Endothelial cell of umbilical vein (primary cell): ENCODE measurements at regions not wholly inside any gene's neighbourhood (a gene's known extent, or its start where the extent isn't known, plus 50 kb on each side); places are given as distances from the start of the nearest gene placed in this dataset.

ENCODE experiments used
- BruUV-seq: library from RNA; stranded (reverse); fragments of 400-500 nt; replicated peaks from 2 replicates; lab custom pipeline; 2021; lab: Mats Ljungman, UMichigan
- CTCF ChIA-PET: fragments of 300-600, 350-600 bp; sonication (Branson Sonifier 250); formaldehyde crosslinking; loops from one replicate; lab custom pipeline; 2021; ENCODE audit warnings: antibody characterized with exemption, inconsistent platforms; lab: Charles Lee
- POLR2A ChIA-PET: fragments of 300-600, 350-600 bp; sonication (Branson Sonifier 250); formaldehyde crosslinking; loops from one replicate; lab custom pipeline; 2021; ENCODE audit warnings: antibody characterized with exemption, inconsistent platforms; lab: Charles Lee
- DNase-seq: peaks from one replicate; pipeline ENCODE4 v3.0.0-alpha.2; 2011; ENCODE audit warnings: low read depth, low spot score
- FAIRE-seq: peaks from 2 replicates; lab custom pipeline; 2011; peaks lifted over from hg19 to GRCh38; lab: Jason Lieb, UNC
- H2AFZ ChIP-seq: 2 replicates; pipeline ENCODE4 v1.6.0; 2012; ENCODE audit warnings: low read depth, low read length, control low read depth, inconsistent platforms
- H3K27ac ChIP-seq: 2 replicates; pipeline ENCODE4 v1.5.1; 2011; ENCODE audit warnings: low read depth, mild to moderate bottlenecking, control low read depth, low read length, moderate library complexity; ENCODE audit not compliant: insufficient read depth
- H3K27me3 ChIP-seq, 2 experiments: 2 replicates each; pipeline versions ENCODE4 v1.6.0 to v1.6.1; 2011; ENCODE audit warnings: low read length in 2 of 2, mixed read lengths in 1 of 2; ENCODE audit not compliant: control insufficient read depth in 2 of 2, insufficient read depth in 2 of 2
- H3K36me3 ChIP-seq, 2 experiments: 2 replicates in 1 of 2; 3 replicates in 1 of 2; pipeline ENCODE4 v1.5.1; 2011; ENCODE audit warnings: low read length in 2 of 2, mild to moderate bottlenecking in 1 of 2, moderate library complexity in 1 of 2; ENCODE audit not compliant: control insufficient read depth in 2 of 2, insufficient read depth in 2 of 2; ENCODE audit errors: extremely low read depth in 1 of 2
- H3K4me1 ChIP-seq: 3 replicates; pipeline ENCODE4 v1.5.1; 2011; ENCODE audit warnings: mild to moderate bottlenecking, low read length; ENCODE audit not compliant: control insufficient read depth, insufficient read depth; ENCODE audit errors: extremely low read depth
- H3K4me2 ChIP-seq: 2 replicates; pipeline ENCODE4 v1.6.1; 2011; ENCODE audit warnings: low read length, control low read depth, mixed read lengths; ENCODE audit not compliant: insufficient read depth
- H3K4me3 ChIP-seq, 3 experiments: fragments of 200-600 bp in 1 of 3; sonication (generic), shearing (Covaris generic) in 1 of 3; replicated peaks in 1 of 3; 2 replicates each; pipeline ENCODE4 v1.5.1; 2011 to 2016; ENCODE audit warnings: control low read depth in 3 of 3, low read length in 3 of 3, mild to moderate bottlenecking in 2 of 3, inconsistent platforms in 1 of 3, low read depth in 1 of 3, moderate library complexity in 1 of 3; ENCODE audit not compliant: insufficient read depth in 1 of 3
- H3K79me2 ChIP-seq: 2 replicates; pipeline ENCODE4 v1.6.0; 2012; ENCODE audit warnings: low read length, inconsistent platforms; ENCODE audit not compliant: control insufficient read depth, insufficient read depth
- H3K9ac ChIP-seq: replicated peaks from 2 replicates; pipeline ENCODE3; 2011; ENCODE audit warnings: low read length, control low read depth; ENCODE audit not compliant: insufficient read depth; ENCODE audit errors: extremely low read depth
- H3K9me1 ChIP-seq: replicated peaks from 3 replicates; pipeline ENCODE4 v1.6.0; 2011; ENCODE audit warnings: mild to moderate bottlenecking, low read length; ENCODE audit not compliant: control insufficient read depth, insufficient read depth; ENCODE audit errors: extremely low read depth
- H3K9me3 ChIP-seq: replicated peaks from 2 replicates; pipeline ENCODE4 v1.5.1; 2012; ENCODE audit warnings: low read length, inconsistent platforms; ENCODE audit not compliant: control insufficient read depth, insufficient read depth
- H4K20me1 ChIP-seq: replicated peaks from 2 replicates; pipeline ENCODE3; 2011; ENCODE audit warnings: mild to moderate bottlenecking, low read length; ENCODE audit not compliant: control insufficient read depth, insufficient read depth; ENCODE audit errors: extremely low read depth
- CTCF ChIP-seq, 2 donors: IDR thresholded peaks; 1 replicate in 1 of 2; 2 replicates in 1 of 2; pipeline ENCODE4 v1.5.1; 2011; ENCODE audit warnings: low read length in 2 of 2, mild to moderate bottlenecking in 2 of 2, moderate library complexity in 2 of 2, control low read depth in 1 of 2, inconsistent platforms in 1 of 2, low read depth in 1 of 2; ENCODE audit not compliant: insufficient read depth in 1 of 2; ENCODE audit errors: extremely low read depth in 1 of 2
- EZH2 ChIP-seq: IDR thresholded peaks from 2 replicates; pipeline ENCODE4 v1.6.1; 2012; ENCODE audit warnings: borderline replicate concordance, low read depth, mild to moderate bottlenecking, moderate library complexity, low read length, inconsistent platforms; ENCODE audit not compliant: severe bottlenecking
- FOS ChIP-seq: IDR thresholded peaks from 2 replicates; pipeline ENCODE4 v1.6.1; 2011; ENCODE audit warnings: mild to moderate bottlenecking, low read length, moderate library complexity, borderline replicate concordance; ENCODE audit not compliant: insufficient read depth
- GATA2 ChIP-seq: IDR thresholded peaks from 2 replicates; pipeline ENCODE4 v1.7.0; 2011; ENCODE audit warnings: low read depth, mild to moderate bottlenecking, moderate library complexity, mixed read lengths, low read length; ENCODE audit not compliant: insufficient read length, insufficient read depth
- JUN ChIP-seq: IDR thresholded peaks from 2 replicates; pipeline ENCODE4 v1.6.1; 2011; ENCODE audit warnings: borderline replicate concordance, low read depth; ENCODE audit not compliant: insufficient read length, insufficient read depth
- MAX ChIP-seq: IDR thresholded peaks from 2 replicates; pipeline ENCODE4 v1.6.1; 2011; ENCODE audit not compliant: insufficient read depth, insufficient read length
- MYC ChIP-seq: IDR thresholded peaks from one replicate; pipeline ENCODE4 v1.6.1; 2011; ENCODE audit warnings: mild to moderate bottlenecking, low read depth, low read length
- POLR2A ChIP-seq: IDR thresholded peaks from 2 replicates; pipeline ENCODE4 v1.6.1; 2012; ENCODE audit warnings: low read depth, mild to moderate bottlenecking, control low read depth, low read length
- POLR2AphosphoS5 ChIP-seq: IDR thresholded peaks from 2 replicates; pipeline ENCODE4 v1.6.1; 2012; ENCODE audit warnings: low read depth, mild to moderate bottlenecking, control low read depth, low read length, moderate library complexity; ENCODE audit not compliant: insufficient read depth
- dilution Hi-C: fragments of 300-500 bp; cut with MboI; formaldehyde crosslinking; loops from one replicate; pipeline ENCODE4 v1.15.0; 2019; ENCODE audit warnings: low sequenced_read_pairs; ENCODE audit not compliant: extremely low pct_ligation_motif_present
- intact Hi-C: fragments of 100-400 bp; cut with micrococcal nuclease; formaldehyde crosslinking; loops from one replicate; pipeline ENCODE4 v1.10.0; 2022

GRCh38 chr1:209445576-209445975, 137.9 kb upstream of the CAMK1G start:
- CTCF ChIA-PET: no interaction called here
- BruUV-seq: no TSS peak
- no peak for FAIRE-seq
- H3K79me2 ChIP-seq: no peaks in the 10 kb centered on the region
- DNase-seq: no peak
- no peak overlapping the region for H3K9ac ChIP-seq
- no peaks in the 10 kb centered on the region for H4K20me1 ChIP-seq
- intact Hi-C loops: no loop called here
- H2AFZ ChIP-seq: no peak overlapping the region
- no peaks in the 10 kb centered on the region for H3K9me1 ChIP-seq
- H3K27ac ChIP-seq: no peak overlapping the region
- no peak overlapping the region for H3K4me2 ChIP-seq
- no peaks in the 10 kb centered on the region for H3K4me1 ChIP-seq
- no peaks in the 10 kb centered on the region for H3K9me3 ChIP-seq
- H3K27me3 ChIP-seq: no peaks in the 10 kb centered on the region
- TF ChIP-seq POLR2AphosphoS5 (no peak), MAX (no peak), EZH2 (no peak), MYC (no peak), CTCF (IDR thresholded peaks at IDR 0.05; ENCODE audit: extremely low read depth in 1 of 2, insufficient read depth in 1 of 2, low read depth in 1 of 2, low read length in 2 of 2) (no peak), FOS (no peak), GATA2 (no peak), POLR2A (no peak), JUN (no peak)
- H3K36me3 ChIP-seq: no peaks in the 10 kb centered on the region
- dilution Hi-C loops: no loop called here
- no peak overlapping the region for H3K4me3 ChIP-seq
- POLR2A ChIA-PET: no interaction called here
